Neural progenitor cell (in vitro differentiated cells): ENCODE measurements at regions not wholly inside any gene's neighbourhood (a gene's known extent, or its start where the extent isn't known, plus 50 kb on each side); places are given as distances from the start of the nearest gene placed in this dataset.

Experiments
- EZH2 ChIP-seq: fragments of 200-600 bp; sonication (generic); IDR thresholded peaks from 2 replicates; pipeline ENCODE4 v1.6.1; 2017; ENCODE audit warnings: antibody characterized with exemption, mild to moderate bottlenecking, moderate library complexity
- TF ChIP-seq, protein P1 (sequence below): fragments of 200-600 bp; sonication (generic); IDR thresholded peaks from 2 replicates; pipeline ENCODE4 v1.5.1; 2017; ENCODE audit warnings: antibody characterized with exemption, mild to moderate bottlenecking

DNA sequence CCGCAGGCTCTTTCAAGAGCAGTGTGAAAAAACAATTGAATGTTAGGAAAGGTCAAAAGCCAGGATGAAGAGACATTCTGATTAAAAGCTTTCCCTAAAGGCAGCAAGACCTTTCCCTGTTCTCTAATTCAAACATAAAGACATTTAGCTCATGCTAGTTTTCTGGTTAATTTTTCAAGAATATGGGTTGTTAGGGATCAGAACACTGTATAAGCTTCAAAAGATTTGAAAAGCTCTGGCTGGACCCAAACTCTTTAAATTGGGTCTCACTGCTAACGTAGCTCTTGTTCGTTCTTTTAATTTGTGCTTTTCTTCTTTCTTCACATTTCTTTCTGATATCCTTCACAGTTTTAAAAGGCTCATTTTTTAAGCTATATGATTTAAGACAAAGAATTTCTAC is 877.0 kb downstream of the EFNB2 start:
- TF ChIP-seq, protein P1, sequence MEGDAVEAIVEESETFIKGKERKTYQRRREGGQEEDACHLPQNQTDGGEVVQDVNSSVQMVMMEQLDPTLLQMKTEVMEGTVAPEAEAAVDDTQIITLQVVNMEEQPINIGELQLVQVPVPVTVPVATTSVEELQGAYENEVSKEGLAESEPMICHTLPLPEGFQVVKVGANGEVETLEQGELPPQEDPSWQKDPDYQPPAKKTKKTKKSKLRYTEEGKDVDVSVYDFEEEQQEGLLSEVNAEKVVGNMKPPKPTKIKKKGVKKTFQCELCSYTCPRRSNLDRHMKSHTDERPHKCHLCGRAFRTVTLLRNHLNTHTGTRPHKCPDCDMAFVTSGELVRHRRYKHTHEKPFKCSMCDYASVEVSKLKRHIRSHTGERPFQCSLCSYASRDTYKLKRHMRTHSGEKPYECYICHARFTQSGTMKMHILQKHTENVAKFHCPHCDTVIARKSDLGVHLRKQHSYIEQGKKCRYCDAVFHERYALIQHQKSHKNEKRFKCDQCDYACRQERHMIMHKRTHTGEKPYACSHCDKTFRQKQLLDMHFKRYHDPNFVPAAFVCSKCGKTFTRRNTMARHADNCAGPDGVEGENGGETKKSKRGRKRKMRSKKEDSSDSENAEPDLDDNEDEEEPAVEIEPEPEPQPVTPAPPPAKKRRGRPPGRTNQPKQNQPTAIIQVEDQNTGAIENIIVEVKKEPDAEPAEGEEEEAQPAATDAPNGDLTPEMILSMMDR = no peak
- TF ChIP-seq EZH2 = no peak
